HUES6 (cell line): ENCODE measurements at regions not wholly inside any gene's neighbourhood (a gene's known extent, or its start where the extent isn't known, plus 50 kb on each side); places are given as distances from the start of the nearest gene placed in this dataset.

ENCODE experiments used
- H3K27ac ChIP-seq: 2 replicates; pipeline ENCODE4 v1.7.0; 2013; ENCODE audit warnings: low read depth, mild to moderate bottlenecking, low read length, inconsistent platforms
- H3K27me3 ChIP-seq: 2 replicates; pipeline ENCODE4 v1.6.1; 2013; ENCODE audit warnings: low read length; ENCODE audit not compliant: control insufficient read depth, insufficient read depth
- H3K36me3 ChIP-seq: 2 replicates; pipeline ENCODE4 v1.6.1; 2013; ENCODE audit warnings: low read length; ENCODE audit not compliant: control insufficient read depth, insufficient read depth
- H3K4me1 ChIP-seq: 2 replicates; pipeline ENCODE4 v1.6.1; 2013; ENCODE audit warnings: low read length; ENCODE audit not compliant: control insufficient read depth, insufficient read depth
- H3K4me3 ChIP-seq: 2 replicates; pipeline ENCODE4 v1.5.1; 2013; ENCODE audit warnings: low read depth, low read length
- H3K9ac ChIP-seq: one replicate; pipeline ENCODE4 v1.6.1; 2013; ENCODE audit warnings: mild to moderate bottlenecking, low read length
- H3K9me3 ChIP-seq: 2 replicates; pipeline ENCODE4 v1.6.1; 2013; ENCODE audit warnings: low read depth, low read length; ENCODE audit not compliant: control insufficient read depth, insufficient read depth

GRCh38 chr16:9268446-9268845 is 177.0 kb downstream of the HAPSTR1 start:
- H3K9ac ChIP-seq: no peak overlapping the region
- no peaks in the 10 kb centered on the region for H3K36me3 ChIP-seq
- peaks cover 14% of the 10 kb centered on the region; the same call in 1 of the 2 replicates for H3K27me3 ChIP-seq
- no peak overlapping the region for H3K4me3 ChIP-seq
- H3K4me1 ChIP-seq: no peaks in the 10 kb centered on the region
- peaks cover 5% of the 10 kb centered on the region; the same call in 1 of the 2 replicates for H3K9me3 ChIP-seq
- H3K27ac ChIP-seq: no peak overlapping the region

GRCh38 chr16:9270424-9270823 is 179.0 kb downstream of the HAPSTR1 start:
- Histone ChIP-seq H3K27ac (no peak overlapping the region), H3K27me3 (peaks cover 14% of the 10 kb centered on the region; the same call in 1 of the 2 replicates)

GRCh38 chr16:9270941-9271340 is 179.5 kb downstream of the HAPSTR1 start:
- H3K4me1 ChIP-seq: no peaks in the 10 kb centered on the region; the same call in 1 of the 2 replicates
- H3K27ac ChIP-seq: no peak overlapping the region
- H3K4me3 ChIP-seq: no peak overlapping the region
- H3K36me3 ChIP-seq: no peaks in the 10 kb centered on the region
- H3K9ac ChIP-seq: no peak overlapping the region
- H3K9me3 ChIP-seq: peaks cover 1% of the 10 kb centered on the region; the same call in 1 of the 2 replicates
- H3K27me3 ChIP-seq: peaks cover 14% of the 10 kb centered on the region; the same call in 1 of the 2 replicates

More at GRCh38 chr16:9270424-9270823, 179.0 kb downstream of the HAPSTR1 start:
- Histone ChIP-seq H3K9ac (no peak overlapping the region), H3K4me3 (no peak overlapping the region), H3K4me1 (no peaks in the 10 kb centered on the region; the same call in 1 of the 2 replicates), H3K36me3 (no peaks in the 10 kb centered on the region), H3K9me3 (peaks cover 5% of the 10 kb centered on the region; the same call in 1 of the 2 replicates)

GRCh38 chr16:9271841-9272240 is 180.4 kb downstream of the HAPSTR1 start:
- no peaks in the 10 kb centered on the region for H3K36me3 ChIP-seq
- H3K4me3 ChIP-seq: no peak overlapping the region
- H3K4me1 ChIP-seq: no peaks in the 10 kb centered on the region; the same call in 1 of the 2 replicates
- no peak overlapping the region for H3K9ac ChIP-seq
- H3K27ac ChIP-seq: no peak overlapping the region
- peaks cover 14% of the 10 kb centered on the region; the same call in 1 of the 2 replicates for H3K27me3 ChIP-seq
- no peaks in the 10 kb centered on the region for H3K9me3 ChIP-seq

- Histone ChIP-seq H3K27ac (no peak overlapping the region), H3K36me3 (no peaks in the 10 kb centered on the region), H3K27me3 (no peaks in the 10 kb centered on the region), H3K4me3 (no peak overlapping the region), H3K4me1 (no peaks in the 10 kb centered on the region; the same call in 1 of the 2 replicates), H3K9me3 (no peaks in the 10 kb centered on the region), H3K9ac (no peak overlapping the region)
These were observed 183.9 kb downstream of the HAPSTR1 start for GRCh38 chr16:9275377-9275776.

- H3K9ac ChIP-seq: no peak overlapping the region
- H3K4me3 ChIP-seq: no peak overlapping the region
- H3K27me3 ChIP-seq: no peaks in the 10 kb centered on the region
- no peaks in the 10 kb centered on the region; the same call in 1 of the 2 replicates for H3K4me1 ChIP-seq
- H3K27ac ChIP-seq: no peak overlapping the region
- H3K9me3 ChIP-seq: no peaks in the 10 kb centered on the region
- no peaks in the 10 kb centered on the region for H3K36me3 ChIP-seq
These were observed 184.4 kb downstream of the HAPSTR1 start for GRCh38 chr16:9275816-9276354.

GRCh38 chr16:9279291-9280068 is 188.0 kb downstream of the HAPSTR1 start:
- H3K4me1 ChIP-seq: no peaks in the 10 kb centered on the region; the same call in 1 of the 2 replicates
- H3K9ac ChIP-seq: no peak overlapping the region
- no peaks in the 10 kb centered on the region for H3K36me3 ChIP-seq
- no peak overlapping the region for H3K27ac ChIP-seq
- H3K4me3 ChIP-seq: no peak overlapping the region
- no peaks in the 10 kb centered on the region for H3K9me3 ChIP-seq
- H3K27me3 ChIP-seq: no peaks in the 10 kb centered on the region; the same call in 1 of the 2 replicates

GRCh38 chr16:9280069-9280466 is 188.6 kb downstream of the HAPSTR1 start:
- no peaks in the 10 kb centered on the region; the same call in 1 of the 2 replicates for H3K4me1 ChIP-seq
- H3K36me3 ChIP-seq: no peaks in the 10 kb centered on the region
- H3K9ac ChIP-seq: no peak overlapping the region
- H3K4me3 ChIP-seq: no peak overlapping the region
- H3K27ac ChIP-seq: no peak overlapping the region
- no peaks in the 10 kb centered on the region for H3K9me3 ChIP-seq
- no peaks in the 10 kb centered on the region; the same call in 1 of the 2 replicates for H3K27me3 ChIP-seq

- Histone ChIP-seq H3K27ac (no peak overlapping the region), H3K27me3 (no peaks in the 10 kb centered on the region), H3K4me1 (no peaks in the 10 kb centered on the region), H3K4me3 (no peak overlapping the region), H3K36me3 (no peaks in the 10 kb centered on the region), H3K9ac (no peak overlapping the region), H3K9me3 (no peaks in the 10 kb centered on the region)
These were observed 195.5 kb downstream of the HAPSTR1 start for GRCh38 chr16:9286930-9287329.

GRCh38 chr16:9296271-9296590 is 204.8 kb downstream of the HAPSTR1 start:
- H3K4me1 ChIP-seq: no peaks in the 10 kb centered on the region
- H3K9ac ChIP-seq: no peak overlapping the region
- no peaks in the 10 kb centered on the region for H3K27me3 ChIP-seq
- H3K27ac ChIP-seq: no peak overlapping the region
- no peaks in the 10 kb centered on the region for H3K9me3 ChIP-seq
- H3K4me3 ChIP-seq: no peak overlapping the region
- no peaks in the 10 kb centered on the region for H3K36me3 ChIP-seq

GRCh38 chr16:9297437-9298113 is 206.1 kb downstream of the HAPSTR1 start:
- no peak overlapping the region for H3K4me3 ChIP-seq
- H3K36me3 ChIP-seq: no peaks in the 10 kb centered on the region
- H3K9me3 ChIP-seq: no peaks in the 10 kb centered on the region

More at GRCh38 chr16:9297437-9298113, 206.1 kb downstream of the HAPSTR1 start:
- Histone ChIP-seq H3K9ac (no peak overlapping the region), H3K27ac (no peak overlapping the region), H3K27me3 (no peaks in the 10 kb centered on the region), H3K4me1 (no peaks in the 10 kb centered on the region)
